DND-41 (cell line): ENCODE measurements at regions not wholly inside any gene's neighbourhood (a gene's known extent, or its start where the extent isn't known, plus 50 kb on each side); places are given as distances from the start of the nearest gene placed in this dataset.

ENCODE experiments used
- ATAC-seq: fragments of 200-7000 bp; cut with Tn5 transposase; 3 replicates; pipeline ENCODE4 v1.9.1; 2021; ENCODE audit warnings: low read depth; ENCODE audit not compliant: insufficient read depth
- DNase-seq: peaks from one replicate; pipeline ENCODE4 v3.0.0-alpha.2; 2020
- H2AFZ ChIP-seq: 2 replicates; pipeline ENCODE4 v1.6.0; 2012; ENCODE audit warnings: low read depth, low read length
- H3K27ac ChIP-seq: 2 replicates; pipeline ENCODE4 v1.5.1; 2012; ENCODE audit warnings: low read length, inconsistent platforms
- H3K27me3 ChIP-seq: fragments of 200-600 bp; sonication (generic); 2 replicates; pipeline ENCODE4 v1.6.0; 2012; ENCODE audit warnings: low read length, mild to moderate bottlenecking, inconsistent platforms; ENCODE audit not compliant: insufficient read depth, poor library complexity
- H3K36me3 ChIP-seq: 2 replicates; pipeline ENCODE4 v1.5.1; 2012; ENCODE audit warnings: low read length, inconsistent platforms; ENCODE audit not compliant: insufficient read depth
- H3K4me1 ChIP-seq: 2 replicates; pipeline ENCODE4 v1.5.1; 2012; ENCODE audit warnings: mild to moderate bottlenecking, low read length; ENCODE audit not compliant: insufficient read depth
- H3K4me2 ChIP-seq: 2 replicates; pipeline ENCODE4 v1.6.0; 2012; ENCODE audit warnings: mild to moderate bottlenecking, moderate library complexity, low read length, inconsistent platforms; ENCODE audit not compliant: insufficient read depth
- H3K4me3 ChIP-seq, 2 experiments: fragments of 200-600 bp in 1 of 2; shearing (Covaris generic) in 1 of 2; 2 replicates each; pipeline ENCODE4 v1.5.1; 2012 to 2016; ENCODE audit warnings: inconsistent platforms in 2 of 2, low read length in 2 of 2, mild to moderate bottlenecking in 2 of 2, low read depth in 1 of 2, moderate library complexity in 1 of 2
- H3K79me2 ChIP-seq: 2 replicates; pipeline ENCODE4 v1.6.0; 2012; ENCODE audit warnings: low read length, inconsistent platforms; ENCODE audit not compliant: insufficient read depth
- H3K9ac ChIP-seq: 2 replicates; pipeline ENCODE4 v1.6.0; 2012; ENCODE audit warnings: low read depth, mild to moderate bottlenecking, inconsistent platforms, low read length, moderate library complexity
- H3K9me3 ChIP-seq: 2 replicates; pipeline ENCODE4 v1.5.1; 2012; ENCODE audit warnings: low read length, moderate library complexity, mild to moderate bottlenecking, inconsistent platforms; ENCODE audit not compliant: insufficient read depth, severe bottlenecking
- H4K20me1 ChIP-seq: 2 replicates; pipeline ENCODE4 v1.6.0; 2012; ENCODE audit warnings: low read length; ENCODE audit not compliant: insufficient read depth
- CTCF ChIP-seq: IDR thresholded peaks from 2 replicates; pipeline ENCODE4 v1.5.1; 2012; ENCODE audit warnings: borderline replicate concordance, low read length, moderate library complexity, mild to moderate bottlenecking; ENCODE audit not compliant: poor library complexity, severe bottlenecking; ENCODE audit errors: extremely low read depth
- EZH2 ChIP-seq: IDR thresholded peaks from 3 replicates; pipeline ENCODE4 v1.6.1; 2012; ENCODE audit warnings: borderline replicate concordance, low read depth, mild to moderate bottlenecking, moderate library complexity, low read length, inconsistent platforms; ENCODE audit not compliant: severe bottlenecking

- TF ChIP-seq EZH2 (no peak), CTCF (no peak)
- Histone ChIP-seq H3K27me3 (no peaks in the 10 kb centered on the region), H4K20me1 (no peaks in the 10 kb centered on the region), H3K4me3 (no peak overlapping the region), H3K9ac (no peak overlapping the region), H3K36me3 (no peaks in the 10 kb centered on the region), H3K4me2 (no peak overlapping the region), H3K27ac (no peak overlapping the region), H2AFZ (no peak overlapping the region), H3K9me3 (no peaks in the 10 kb centered on the region), H3K79me2 (no peaks in the 10 kb centered on the region), H3K4me1 (no peaks in the 10 kb centered on the region)
- DNase-seq (no peak), ATAC-seq (no peak)
Observed at GRCh38 chr7:121669144-121669543, 203.8 kb upstream of the PTPRZ1 start.

DNA sequence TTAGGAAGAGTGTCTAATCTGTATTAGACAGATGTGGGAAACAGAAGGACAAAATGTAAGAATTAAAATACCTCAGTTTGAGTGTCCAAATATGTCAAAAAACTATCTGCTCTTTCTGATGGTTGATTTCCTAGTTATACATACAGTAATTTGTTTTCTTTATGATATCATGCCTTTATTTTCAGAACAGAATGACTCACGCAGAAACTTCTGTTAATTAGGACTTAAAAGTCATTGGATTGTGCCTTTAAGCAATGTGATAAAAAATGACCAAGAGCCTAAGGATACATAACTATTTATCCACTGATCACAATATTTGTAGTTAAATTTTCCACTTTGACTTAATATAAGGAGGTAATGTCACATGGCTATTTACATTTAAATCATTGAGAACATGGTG lies 206.7 kb upstream of the PTPRZ1 start:
- ATAC-seq, result no peak
- TF ChIP-seq CTCF (no peak), EZH2 (no peak)
- no peaks in the 10 kb centered on the region for H3K9me3 ChIP-seq

DNA sequence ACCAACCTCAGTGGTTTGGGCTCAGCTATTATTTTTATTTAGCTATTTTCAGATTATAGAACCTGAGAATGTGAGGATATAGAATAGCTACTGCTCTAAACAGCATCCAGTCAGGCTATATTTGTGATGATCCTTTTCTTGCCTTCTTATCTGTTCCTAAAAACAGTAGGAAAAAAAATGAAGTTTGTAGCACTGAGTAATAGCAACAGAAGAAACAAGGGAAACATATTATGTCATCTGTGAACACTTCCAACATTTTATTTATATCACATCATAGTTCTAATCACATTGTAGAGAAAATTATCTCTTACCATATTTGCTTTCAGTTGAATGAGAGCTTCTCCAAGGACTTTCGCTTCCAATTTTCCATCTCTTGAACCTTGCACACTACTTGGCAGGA lies 229.6 kb upstream of the PTPRZ1 start:
- Histone ChIP-seq H4K20me1 (no peaks in the 10 kb centered on the region), H3K36me3 (no peaks in the 10 kb centered on the region), H3K79me2 (no peaks in the 10 kb centered on the region), H3K9me3 (no peaks in the 10 kb centered on the region), H3K27ac (no peak overlapping the region), H3K4me3 (no peak overlapping the region), H3K9ac (no peak overlapping the region), H3K4me1 (no peaks in the 10 kb centered on the region), H2AFZ (no peak overlapping the region), H3K4me2 (no peak overlapping the region), H3K27me3 (no peaks in the 10 kb centered on the region)
- no peak for DNase-seq
- ATAC-seq, result no peak
- TF ChIP-seq EZH2 (no peak), CTCF (no peak)

More for the DNA sequence above, 206.7 kb upstream of the PTPRZ1 start:
- H3K9ac ChIP-seq, result no peak overlapping the region
- no peak for DNase-seq
- H3K27ac ChIP-seq, result no peak overlapping the region
- H2AFZ ChIP-seq, result no peak overlapping the region
- no peaks in the 10 kb centered on the region for H3K27me3 ChIP-seq
- no peak overlapping the region for H3K4me2 ChIP-seq
- no peaks in the 10 kb centered on the region for H4K20me1 ChIP-seq
- no peak overlapping the region for H3K4me3 ChIP-seq
- no peaks in the 10 kb centered on the region for H3K4me1 ChIP-seq
- no peaks in the 10 kb centered on the region for H3K36me3 ChIP-seq
- no peaks in the 10 kb centered on the region for H3K79me2 ChIP-seq

DNA sequence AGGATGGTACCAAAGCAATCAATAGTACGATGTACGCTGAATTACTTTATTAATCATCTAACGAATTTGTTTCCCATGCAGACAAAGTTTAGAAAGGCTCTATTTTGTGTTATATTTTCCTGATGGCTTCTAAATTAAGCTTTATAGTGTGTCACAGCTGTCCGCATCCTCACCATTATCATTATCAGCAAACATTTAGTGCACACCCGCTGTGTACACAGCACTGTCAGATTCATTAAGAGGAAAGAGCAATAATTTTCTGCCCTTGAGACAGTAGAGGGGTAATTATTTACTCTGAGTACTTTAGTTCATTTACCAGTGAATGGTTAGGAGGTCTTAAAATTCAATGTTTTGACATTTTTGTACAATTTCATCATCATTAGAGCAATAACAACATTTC lies 233.3 kb upstream of the PTPRZ1 start:
- Histone ChIP-seq H3K4me1 (no peaks in the 10 kb centered on the region), H3K9me3 (no peaks in the 10 kb centered on the region), H4K20me1 (no peaks in the 10 kb centered on the region), H3K79me2 (no peaks in the 10 kb centered on the region), H3K27ac (no peak overlapping the region), H3K9ac (no peak overlapping the region), H2AFZ (no peak overlapping the region), H3K4me3 (no peak overlapping the region), H3K27me3 (no peaks in the 10 kb centered on the region), H3K4me2 (no peak overlapping the region), H3K36me3 (no peaks in the 10 kb centered on the region)
- ATAC-seq (no peak), DNase-seq (no peak)
- TF ChIP-seq EZH2 (no peak), CTCF (no peak)
